GM12873 (cell line): ENCODE measurements at regions not wholly inside any gene's neighbourhood (a gene's known extent, or its start where the extent isn't known, plus 50 kb on each side); places are given as distances from the start of the nearest gene placed in this dataset.

Experiments
- CTCF ChIP-seq: IDR thresholded peaks from 2 replicates; pipeline ENCODE4 v1.5.1; 2012; ENCODE audit warnings: low read depth, mild to moderate bottlenecking, moderate library complexity, low read length, control low read depth; ENCODE audit not compliant: insufficient read depth; ENCODE audit errors: missing control alignments

- TF ChIP-seq CTCF = no peak
Measured at GRCh38 chr10:61099756-61100155, 155.8 kb upstream of the RHOBTB1 start.

GRCh38 chr10:61098966-61099365, 155.0 kb upstream of the RHOBTB1 start:
- TF ChIP-seq CTCF = no peak

- TF ChIP-seq CTCF = no peak
Measured at GRCh38 chr10:61097026-61097425, 153.0 kb upstream of the RHOBTB1 start.

GRCh38 chr10:61096056-61096455, 152.1 kb upstream of the RHOBTB1 start:
- TF ChIP-seq CTCF = no peak

GRCh38 chr10:61091531-61091930, 147.5 kb upstream of the RHOBTB1 start:
- no peak for TF ChIP-seq CTCF

- TF ChIP-seq CTCF = no peak
Measured at GRCh38 chr10:61089251-61089650, 145.3 kb upstream of the RHOBTB1 start.

GRCh38 chr10:61084493-61084892, 140.5 kb upstream of the RHOBTB1 start:
- TF ChIP-seq CTCF = no peak

GRCh38 chr10:61081301-61081700, 137.3 kb upstream of the RHOBTB1 start:
- TF ChIP-seq CTCF = no peak
